ENCODE measurements at regions not wholly inside any gene's neighbourhood (a gene's known extent, or its start where the extent isn't known, plus 50 kb on each side); places are given as distances from the start of the nearest gene placed in this dataset.

- TF ChIP-seq CTCF (conservative IDR thresholded peaks at IDR 0.05 in 1 of 2, IDR thresholded peaks at IDR 0.05 in 1 of 2; ENCODE audit: extremely low read depth in 1 of 2, insufficient read depth in 1 of 2, low read depth in 1 of 2, low read length in 2 of 2) (no peak), EZH2 (IDR thresholded peaks at IDR 0.05; ENCODE audit: borderline replicate concordance, low read length) (no peak)
Observed at GRCh38 chr21:15309022-15309590, 244.3 kb upstream of the NRIP1 start.
